Right atrium auricular region (tissue), 2 donors: ENCODE measurements at regions not wholly inside any gene's neighbourhood (a gene's known extent, or its start where the extent isn't known, plus 50 kb on each side); places are given as distances from the start of the nearest gene placed in this dataset.

Experiments used
- DNase-seq: peaks from one replicate; pipeline ENCODE4 v3.0.0-alpha.2; 2019; ENCODE audit warnings: low spot score
- H3K27ac ChIP-seq, 2 donors: fragments of 200-600 bp; sonication (generic); 1 replicate in 1 of 2; 2 replicates in 1 of 2; pipeline ENCODE4 v1.5.1; 2016 to 2019
- H3K27me3 ChIP-seq, 2 donors: fragments of 200-600 bp; sonication (generic); one replicate each; pipeline versions ENCODE4 v1.5.1 to v1.6.0; 2017 to 2019
- H3K36me3 ChIP-seq: fragments of 200-600 bp; sonication (generic); one replicate; pipeline ENCODE4 v1.5.1; 2016
- H3K4me1 ChIP-seq, 2 donors: fragments of 200-600 bp; sonication (generic); one replicate each; pipeline versions ENCODE4 v1.5.1 to v1.6.0; 2017 to 2019
- H3K4me3 ChIP-seq, 2 donors: fragments of 200-600 bp; sonication (generic); 1 replicate in 1 of 2; 2 replicates in 1 of 2; pipeline ENCODE4 v1.5.1; 2017 to 2019; ENCODE audit warnings: mild to moderate bottlenecking in 1 of 2, moderate library complexity in 1 of 2
- H3K9me3 ChIP-seq, 2 donors: fragments of 200-600 bp; sonication (generic); one replicate each; pipeline ENCODE4 v1.5.1; 2019
- CTCF ChIP-seq, 2 donors: fragments of 200-600 bp; sonication (generic); IDR thresholded peaks; one replicate each; pipeline ENCODE4 v1.5.1; 2019; ENCODE audit warnings: antibody characterized with exemption in 2 of 2

- DNase-seq: no peak
Observed at GRCh38 chr9:8115570-8115969, 316.0 kb upstream of the DMAC1 start.

GRCh38 chr9:8114826-8115225 lies 315.2 kb upstream of the DMAC1 start:
- H3K36me3 ChIP-seq: no peaks in the 10 kb centered on the region
- H3K9me3 ChIP-seq: no peaks in the 10 kb centered on the region
- H3K4me1 ChIP-seq: no peaks in the 10 kb centered on the region
- H3K27ac ChIP-seq: no peak overlapping the region
- no peak for TF ChIP-seq CTCF (IDR thresholded peaks at IDR 0.05)
- no peak overlapping the region for H3K4me3 ChIP-seq
- H3K27me3 ChIP-seq: no peaks in the 10 kb centered on the region
- no peak for DNase-seq

More at GRCh38 chr9:8115570-8115969, 316.0 kb upstream of the DMAC1 start:
- Histone ChIP-seq H3K36me3 (no peaks in the 10 kb centered on the region), H3K27ac (no peak overlapping the region), H3K27me3 (no peaks in the 10 kb centered on the region), H3K4me3 (no peak overlapping the region), H3K4me1 (no peaks in the 10 kb centered on the region), H3K9me3 (no peaks in the 10 kb centered on the region)
- no peak for TF ChIP-seq CTCF (IDR thresholded peaks at IDR 0.05)

- H3K27ac ChIP-seq: no peak overlapping the region
- no peaks in the 10 kb centered on the region for H3K4me1 ChIP-seq
- no peak for DNase-seq
- no peaks in the 10 kb centered on the region for H3K36me3 ChIP-seq
- H3K9me3 ChIP-seq: no peaks in the 10 kb centered on the region
- no peak overlapping the region for H3K4me3 ChIP-seq
- no peaks in the 10 kb centered on the region for H3K27me3 ChIP-seq
- no peak for TF ChIP-seq CTCF (IDR thresholded peaks at IDR 0.05)
Observed at GRCh38 chr9:8106362-8106761, 306.8 kb upstream of the DMAC1 start.

- Histone ChIP-seq H3K4me3 (no peak overlapping the region), H3K27ac (no peak overlapping the region), H3K4me1 (no peaks in the 10 kb centered on the region), H3K27me3 (no peaks in the 10 kb centered on the region), H3K9me3 (peaks cover 0 to 4% of the 10 kb centered on the region in 2 donors), H3K36me3 (no peaks in the 10 kb centered on the region)
- no peak for TF ChIP-seq CTCF (IDR thresholded peaks at IDR 0.05)
- no peak for DNase-seq
Observed at GRCh38 chr9:8101607-8102006, 302.0 kb upstream of the DMAC1 start.

- Histone ChIP-seq H3K4me3 (no peak overlapping the region), H3K27ac (no peak overlapping the region), H3K4me1 (no peaks in the 10 kb centered on the region), H3K36me3 (no peaks in the 10 kb centered on the region), H3K27me3 (no peaks in the 10 kb centered on the region), H3K9me3 (peaks cover 0 to 2% of the 10 kb centered on the region in 2 donors)
- TF ChIP-seq CTCF (IDR thresholded peaks at IDR 0.05): no peak
- DNase-seq: no peak
Observed at GRCh38 chr9:8096091-8096490, 296.5 kb upstream of the DMAC1 start.

GRCh38 chr9:8095672-8096086 lies 296.1 kb upstream of the DMAC1 start:
- H3K4me1 ChIP-seq: no peaks in the 10 kb centered on the region
- H3K27me3 ChIP-seq: no peaks in the 10 kb centered on the region
- H3K27ac ChIP-seq: no peak overlapping the region
- TF ChIP-seq CTCF (IDR thresholded peaks at IDR 0.05): no peak
- H3K9me3 ChIP-seq: no peaks in the 10 kb centered on the region
- no peaks in the 10 kb centered on the region for H3K36me3 ChIP-seq
- H3K4me3 ChIP-seq: no peak overlapping the region
- DNase-seq: no peak
